GM23338 (cell line): ENCODE measurements at regions not wholly inside any gene's neighbourhood (a gene's known extent, or its start where the extent isn't known, plus 50 kb on each side); places are given as distances from the start of the nearest gene placed in this dataset.

Experiments used
- ATAC-seq: fragments of 200-7000 bp; cut with Tn5 transposase; 3 replicates; pipeline ENCODE4 v1.9.1; 2020
- DNase-seq: peaks from one replicate; pipeline ENCODE4 v3.0.0-alpha.2; 2015; ENCODE audit warnings: low spot score
- H2AFZ ChIP-seq: fragments of 200-600 bp; sonication (generic); 2 replicates; pipeline ENCODE4 v1.8.0; 2016; ENCODE audit warnings: antibody characterized with exemption, mild to moderate bottlenecking, moderate library complexity
- H3F3A ChIP-seq: fragments of 200-600 bp; sonication (generic); replicated peaks from 2 replicates; pipeline ENCODE4 v1.8.0; 2017; ENCODE audit warnings: antibody characterized with exemption, mixed run types, low read depth
- H3K27ac ChIP-seq: fragments of 200-600 bp; sonication (generic); 2 replicates; pipeline ENCODE4 v1.6.1; 2016; ENCODE audit warnings: low read depth
- H3K27me3 ChIP-seq: fragments of 200-600 bp; sonication (generic); 2 replicates; pipeline ENCODE4 v1.8.0; 2016; ENCODE audit warnings: mild to moderate bottlenecking, mixed run types, moderate library complexity; ENCODE audit not compliant: insufficient read depth
- H3K36me3 ChIP-seq: fragments of 200-600 bp; sonication (generic); 2 replicates; pipeline ENCODE4 v1.8.0; 2016; ENCODE audit warnings: mild to moderate bottlenecking; ENCODE audit not compliant: insufficient read depth
- H3K4me1 ChIP-seq: fragments of 200-600 bp; sonication (generic); 2 replicates; pipeline ENCODE4 v1.8.0; 2016; ENCODE audit warnings: mild to moderate bottlenecking, moderate library complexity; ENCODE audit not compliant: insufficient read depth
- H3K4me2 ChIP-seq: fragments of 200-600 bp; sonication (generic); 2 replicates; pipeline ENCODE4 v1.7.1; 2017; ENCODE audit warnings: mixed run types
- H3K4me3 ChIP-seq: fragments of 200-600 bp; sonication (generic); 2 replicates; pipeline ENCODE4 v1.6.1; 2016; ENCODE audit warnings: mixed run types
- H3K79me2 ChIP-seq: fragments of 200-600 bp; sonication (generic); replicated peaks from 2 replicates; pipeline ENCODE4 v1.8.0; 2017; ENCODE audit warnings: mild to moderate bottlenecking; ENCODE audit not compliant: insufficient read depth
- H3K9me2 ChIP-seq: fragments of 200-600 bp; sonication (generic); 2 replicates; pipeline ENCODE4 v1.8.0; 2017; ENCODE audit not compliant: insufficient read depth
- H4K20me1 ChIP-seq: fragments of 200-600 bp; sonication (generic); replicated peaks from 2 replicates; pipeline ENCODE4 v1.8.0; 2017; ENCODE audit warnings: mild to moderate bottlenecking; ENCODE audit not compliant: insufficient read depth
- H3K27ac Mint-ChIP-seq: 2 replicates; pipeline ENCODE4 v1.8.0; 2020; ENCODE audit warnings: inconsistent platforms, mild to moderate bottlenecking, moderate library complexity, mixed read lengths
- H3K27me3 Mint-ChIP-seq: 3 replicates; pipeline ENCODE4 v1.8.0; 2022; ENCODE audit warnings: low read depth, mild to moderate bottlenecking, moderate library complexity, mixed read lengths, inconsistent platforms; ENCODE audit not compliant: insufficient read depth, poor library complexity
- H3K36me3 Mint-ChIP-seq: 3 replicates; pipeline ENCODE4 v1.8.0; 2021; ENCODE audit warnings: low read depth, mild to moderate bottlenecking, inconsistent platforms, moderate library complexity, mixed read lengths
- H3K4me1 Mint-ChIP-seq: 3 replicates; pipeline ENCODE4 v1.8.0; 2020; ENCODE audit warnings: mild to moderate bottlenecking, inconsistent platforms, mixed read lengths
- H3K4me3 Mint-ChIP-seq: 3 replicates; pipeline ENCODE4 v1.8.0; 2021; ENCODE audit warnings: moderate library complexity, mild to moderate bottlenecking, inconsistent platforms, mixed read lengths
- H3K9me3 Mint-ChIP-seq: 3 replicates; pipeline ENCODE4 v1.8.0; 2020; ENCODE audit warnings: moderate library complexity, mild to moderate bottlenecking, inconsistent platforms, mixed read lengths
- EZH2 ChIP-seq: fragments of 200-600 bp; sonication (generic); IDR thresholded peaks from one replicate; pipeline ENCODE4 v1.8.0; 2017; ENCODE audit warnings: antibody characterized with exemption, mild to moderate bottlenecking, low read depth; ENCODE audit not compliant: unreplicated experiment
- EZH2phosphoT487 ChIP-seq: fragments of 200-600 bp; sonication (generic); IDR thresholded peaks from one replicate; pipeline ENCODE4 v1.8.1; 2018; ENCODE audit warnings: antibody characterized with exemption; ENCODE audit not compliant: unreplicated experiment
- NANOG ChIP-seq: IDR thresholded peaks from 2 replicates; pipeline ENCODE4 v1.6.1; 2016; ENCODE audit warnings: antibody characterized with exemption, borderline replicate concordance
- ZNF114 ChIP-seq: fragments of 250-450 bp; sonication (Bioruptor Pico); IDR thresholded peaks from 2 replicates; pipeline ENCODE4 v1.5.0; 2020; ENCODE audit warnings: mild to moderate bottlenecking, moderate library complexity
- TF ChIP-seq, protein P1 (sequence below): IDR thresholded peaks from one replicate; pipeline ENCODE4 v1.6.1; 2018; ENCODE audit warnings: antibody characterized with exemption; ENCODE audit not compliant: unreplicated experiment
- TF ChIP-seq, protein P2 (sequence below): fragments of 250-450 bp; sonication (Bioruptor Pico); IDR thresholded peaks from 2 replicates; pipeline ENCODE4 v1.5.0; 2020; ENCODE audit warnings: mild to moderate bottlenecking, moderate library complexity

DNA sequence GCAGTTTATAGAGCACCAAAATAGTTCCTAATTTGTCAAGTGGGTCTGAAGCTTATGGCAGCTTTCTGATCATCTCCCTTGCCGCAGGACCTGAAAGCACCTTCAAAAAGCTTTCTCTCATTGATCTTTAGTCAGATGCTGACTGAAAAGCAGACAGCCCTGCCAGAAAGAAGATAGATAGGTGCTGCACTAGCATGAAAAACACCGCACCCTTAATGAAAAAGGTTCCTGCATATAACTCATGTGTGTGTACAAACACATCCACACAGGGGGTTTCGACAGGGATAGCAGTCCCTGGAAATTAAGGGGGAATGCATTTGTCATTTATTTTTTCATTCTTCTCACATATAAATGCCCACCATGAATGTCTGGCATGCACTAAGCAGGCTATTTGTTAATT, 361.7 kb upstream of the SNX7 start:
- Histone ChIP-seq H3K4me3 (no peak overlapping the region), H3K36me3 (no peaks in the 10 kb centered on the region), H3F3A (no peaks in the 10 kb centered on the region), H3K9me2 (no peaks in the 10 kb centered on the region), H3K4me1 (no peaks in the 10 kb centered on the region), H3K4me2 (no peak overlapping the region), H3K27me3 (no peaks in the 10 kb centered on the region), H3K27ac (no peak overlapping the region), H4K20me1 (no peaks in the 10 kb centered on the region), H2AFZ (no peak overlapping the region), H3K79me2 (no peaks in the 10 kb centered on the region)
- Mint-ChIP-seq H3K4me3 (no peak overlapping the region), H3K9me3 (no peaks in the 10 kb centered on the region; the same call in 2 of the 3 replicates), H3K36me3 (no peaks in the 10 kb centered on the region), H3K27me3 (no peaks in the 10 kb centered on the region), H3K4me1 (peaks cover 3% of the 10 kb centered on the region; the same call in 1 of the 3 replicates), H3K27ac (no peak overlapping the region)
- DNase-seq = no peak
- ATAC-seq = no peak
- no peak for TF ChIP-seq EZH2
- TF ChIP-seq, protein P1, sequence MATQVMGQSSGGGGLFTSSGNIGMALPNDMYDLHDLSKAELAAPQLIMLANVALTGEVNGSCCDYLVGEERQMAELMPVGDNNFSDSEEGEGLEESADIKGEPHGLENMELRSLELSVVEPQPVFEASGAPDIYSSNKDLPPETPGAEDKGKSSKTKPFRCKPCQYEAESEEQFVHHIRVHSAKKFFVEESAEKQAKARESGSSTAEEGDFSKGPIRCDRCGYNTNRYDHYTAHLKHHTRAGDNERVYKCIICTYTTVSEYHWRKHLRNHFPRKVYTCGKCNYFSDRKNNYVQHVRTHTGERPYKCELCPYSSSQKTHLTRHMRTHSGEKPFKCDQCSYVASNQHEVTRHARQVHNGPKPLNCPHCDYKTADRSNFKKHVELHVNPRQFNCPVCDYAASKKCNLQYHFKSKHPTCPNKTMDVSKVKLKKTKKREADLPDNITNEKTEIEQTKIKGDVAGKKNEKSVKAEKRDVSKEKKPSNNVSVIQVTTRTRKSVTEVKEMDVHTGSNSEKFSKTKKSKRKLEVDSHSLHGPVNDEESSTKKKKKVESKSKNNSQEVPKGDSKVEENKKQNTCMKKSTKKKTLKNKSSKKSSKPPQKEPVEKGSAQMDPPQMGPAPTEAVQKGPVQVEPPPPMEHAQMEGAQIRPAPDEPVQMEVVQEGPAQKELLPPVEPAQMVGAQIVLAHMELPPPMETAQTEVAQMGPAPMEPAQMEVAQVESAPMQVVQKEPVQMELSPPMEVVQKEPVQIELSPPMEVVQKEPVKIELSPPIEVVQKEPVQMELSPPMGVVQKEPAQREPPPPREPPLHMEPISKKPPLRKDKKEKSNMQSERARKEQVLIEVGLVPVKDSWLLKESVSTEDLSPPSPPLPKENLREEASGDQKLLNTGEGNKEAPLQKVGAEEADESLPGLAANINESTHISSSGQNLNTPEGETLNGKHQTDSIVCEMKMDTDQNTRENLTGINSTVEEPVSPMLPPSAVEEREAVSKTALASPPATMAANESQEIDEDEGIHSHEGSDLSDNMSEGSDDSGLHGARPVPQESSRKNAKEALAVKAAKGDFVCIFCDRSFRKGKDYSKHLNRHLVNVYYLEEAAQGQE = no peak
- TF ChIP-seq NANOG = no peak
- TF ChIP-seq ZNF114 (CRISPR knock-in tag) = no peak
- TF ChIP-seq, protein P2, sequence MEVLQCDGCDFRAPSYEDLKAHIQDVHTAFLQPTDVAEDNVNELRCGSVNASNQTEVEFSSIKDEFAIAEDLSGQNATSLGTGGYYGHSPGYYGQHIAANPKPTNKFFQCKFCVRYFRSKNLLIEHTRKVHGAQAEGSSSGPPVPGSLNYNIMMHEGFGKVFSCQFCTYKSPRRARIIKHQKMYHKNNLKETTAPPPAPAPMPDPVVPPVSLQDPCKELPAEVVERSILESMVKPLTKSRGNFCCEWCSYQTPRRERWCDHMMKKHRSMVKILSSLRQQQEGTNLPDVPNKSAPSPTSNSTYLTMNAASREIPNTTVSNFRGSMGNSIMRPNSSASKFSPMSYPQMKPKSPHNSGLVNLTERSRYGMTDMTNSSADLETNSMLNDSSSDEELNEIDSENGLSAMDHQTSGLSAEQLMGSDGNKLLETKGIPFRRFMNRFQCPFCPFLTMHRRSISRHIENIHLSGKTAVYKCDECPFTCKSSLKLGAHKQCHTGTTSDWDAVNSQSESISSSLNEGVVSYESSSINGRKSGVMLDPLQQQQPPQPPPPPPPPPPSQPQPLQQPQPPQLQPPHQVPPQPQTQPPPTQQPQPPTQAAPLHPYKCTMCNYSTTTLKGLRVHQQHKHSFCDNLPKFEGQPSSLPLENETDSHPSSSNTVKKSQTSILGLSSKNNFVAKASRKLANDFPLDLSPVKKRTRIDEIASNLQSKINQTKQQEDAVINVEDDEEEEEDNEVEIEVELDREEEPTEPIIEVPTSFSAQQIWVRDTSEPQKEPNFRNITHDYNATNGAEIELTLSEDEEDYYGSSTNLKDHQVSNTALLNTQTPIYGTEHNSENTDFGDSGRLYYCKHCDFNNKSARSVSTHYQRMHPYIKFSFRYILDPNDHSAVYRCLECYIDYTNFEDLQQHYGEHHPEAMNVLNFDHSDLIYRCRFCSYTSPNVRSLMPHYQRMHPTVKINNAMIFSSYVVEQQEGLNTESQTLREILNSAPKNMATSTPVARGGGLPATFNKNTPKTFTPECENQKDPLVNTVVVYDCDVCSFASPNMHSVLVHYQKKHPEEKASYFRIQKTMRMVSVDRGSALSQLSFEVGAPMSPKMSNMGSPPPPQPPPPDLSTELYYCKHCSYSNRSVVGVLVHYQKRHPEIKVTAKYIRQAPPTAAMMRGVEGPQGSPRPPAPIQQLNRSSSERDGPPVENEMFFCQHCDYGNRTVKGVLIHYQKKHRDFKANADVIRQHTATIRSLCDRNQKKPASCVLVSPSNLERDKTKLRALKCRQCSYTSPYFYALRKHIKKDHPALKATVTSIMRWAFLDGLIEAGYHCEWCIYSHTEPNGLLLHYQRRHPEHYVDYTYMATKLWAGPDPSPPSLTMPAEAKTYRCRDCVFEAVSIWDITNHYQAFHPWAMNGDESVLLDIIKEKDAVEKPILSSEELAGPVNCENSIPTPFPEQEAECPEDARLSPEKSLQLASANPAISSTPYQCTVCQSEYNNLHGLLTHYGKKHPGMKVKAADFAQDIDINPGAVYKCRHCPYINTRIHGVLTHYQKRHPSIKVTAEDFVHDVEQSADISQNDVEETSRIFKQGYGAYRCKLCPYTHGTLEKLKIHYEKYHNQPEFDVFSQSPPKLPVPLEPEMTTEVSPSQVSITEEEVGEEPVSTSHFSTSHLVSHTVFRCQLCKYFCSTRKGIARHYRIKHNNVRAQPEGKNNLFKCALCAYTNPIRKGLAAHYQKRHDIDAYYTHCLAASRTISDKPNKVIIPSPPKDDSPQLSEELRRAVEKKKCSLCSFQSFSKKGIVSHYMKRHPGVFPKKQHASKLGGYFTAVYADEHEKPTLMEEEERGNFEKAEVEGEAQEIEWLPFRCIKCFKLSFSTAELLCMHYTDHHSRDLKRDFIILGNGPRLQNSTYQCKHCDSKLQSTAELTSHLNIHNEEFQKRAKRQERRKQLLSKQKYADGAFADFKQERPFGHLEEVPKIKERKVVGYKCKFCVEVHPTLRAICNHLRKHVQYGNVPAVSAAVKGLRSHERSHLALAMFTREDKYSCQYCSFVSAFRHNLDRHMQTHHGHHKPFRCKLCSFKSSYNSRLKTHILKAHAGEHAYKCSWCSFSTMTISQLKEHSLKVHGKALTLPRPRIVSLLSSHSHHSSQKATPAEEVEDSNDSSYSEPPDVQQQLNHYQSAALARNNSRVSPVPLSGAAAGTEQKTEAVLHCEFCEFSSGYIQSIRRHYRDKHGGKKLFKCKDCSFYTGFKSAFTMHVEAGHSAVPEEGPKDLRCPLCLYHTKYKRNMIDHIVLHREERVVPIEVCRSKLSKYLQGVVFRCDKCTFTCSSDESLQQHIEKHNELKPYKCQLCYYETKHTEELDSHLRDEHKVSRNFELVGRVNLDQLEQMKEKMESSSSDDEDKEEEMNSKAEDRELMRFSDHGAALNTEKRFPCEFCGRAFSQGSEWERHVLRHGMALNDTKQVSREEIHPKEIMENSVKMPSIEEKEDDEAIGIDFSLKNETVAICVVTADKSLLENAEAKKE (CRISPR knock-in tag) = no peak
- TF ChIP-seq EZH2phosphoT487 = no peak
